Femur (tissue), 1 donor: ENCODE measurements at regions not wholly inside any gene's neighbourhood (a gene's known extent, or its start where the extent isn't known, plus 50 kb on each side); places are given as distances from the start of the nearest gene placed in this dataset.
A peak's percentile ranks its signal among the peaks of the same experiment; 100 is the strongest.
"Not testable (repeated sequence)": the region's sequence is repeated elsewhere in the genome, so short reads cannot be mapped to it uniquely, and the experiment has no call there.

Experiments
- DNase-seq: peaks from one replicate; pipeline ENCODE4 v3.0.0-alpha.2; 2017

DNA sequence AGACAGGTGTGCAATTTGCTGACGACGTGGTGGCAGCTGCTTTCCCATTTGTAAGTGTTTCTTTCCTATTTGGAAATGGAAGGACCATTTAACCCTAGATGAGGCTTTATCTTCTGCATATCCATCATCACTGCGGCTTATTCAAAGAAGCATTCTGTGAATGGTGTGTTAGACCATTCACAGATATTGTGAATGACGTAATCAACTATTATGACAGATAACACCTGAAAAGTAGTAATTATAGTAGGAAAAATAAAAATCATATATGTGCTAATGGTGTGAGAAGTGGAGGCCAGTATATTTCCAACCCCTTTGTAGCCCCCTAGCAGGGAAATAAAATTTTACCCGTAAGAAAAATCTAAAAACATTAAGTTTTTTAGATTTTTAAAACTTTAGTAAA, 424.5 kb upstream of the CRIM1 start:
- no peak for DNase-seq

DNA sequence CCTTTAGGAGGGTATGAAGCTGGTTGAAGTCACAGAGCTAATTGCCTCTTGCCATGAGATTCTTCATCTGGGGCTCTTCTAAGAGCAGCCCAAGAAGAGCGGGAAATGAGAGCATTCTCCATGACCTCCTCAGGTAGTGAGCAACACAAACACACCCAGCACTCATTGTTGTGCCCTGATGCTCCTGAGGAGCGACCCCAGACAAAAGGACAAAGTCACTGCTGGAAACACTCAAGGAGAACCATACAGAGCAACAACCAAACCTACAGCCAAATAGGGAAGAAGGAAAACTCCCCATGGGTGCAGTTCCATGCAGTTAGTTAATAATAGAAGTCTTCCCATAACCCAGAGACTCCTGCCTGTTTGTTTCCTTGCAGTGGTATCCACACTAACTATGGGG, 426.0 kb upstream of the CRIM1 start:
- DNase-seq = no peak

DNA sequence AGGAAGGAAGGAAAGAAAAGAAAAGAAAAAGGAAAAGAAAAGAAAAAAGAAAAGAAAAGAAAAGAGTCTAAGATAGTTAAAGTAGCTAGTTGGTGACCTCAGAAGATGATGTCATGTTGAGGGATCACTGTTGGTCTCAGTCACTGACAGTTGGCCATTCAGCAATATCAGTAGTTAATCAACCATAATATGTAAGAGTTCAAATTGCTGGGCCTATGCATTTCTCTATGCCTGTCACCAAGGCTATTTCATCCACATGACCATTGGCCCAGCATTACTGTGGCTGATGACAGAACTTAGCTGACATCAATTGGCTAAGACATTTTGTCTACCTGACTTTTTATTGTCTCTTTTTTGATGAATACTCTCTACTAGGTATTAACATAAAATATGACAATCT, 435.5 kb upstream of the CRIM1 start:
- no peak for DNase-seq

DNA sequence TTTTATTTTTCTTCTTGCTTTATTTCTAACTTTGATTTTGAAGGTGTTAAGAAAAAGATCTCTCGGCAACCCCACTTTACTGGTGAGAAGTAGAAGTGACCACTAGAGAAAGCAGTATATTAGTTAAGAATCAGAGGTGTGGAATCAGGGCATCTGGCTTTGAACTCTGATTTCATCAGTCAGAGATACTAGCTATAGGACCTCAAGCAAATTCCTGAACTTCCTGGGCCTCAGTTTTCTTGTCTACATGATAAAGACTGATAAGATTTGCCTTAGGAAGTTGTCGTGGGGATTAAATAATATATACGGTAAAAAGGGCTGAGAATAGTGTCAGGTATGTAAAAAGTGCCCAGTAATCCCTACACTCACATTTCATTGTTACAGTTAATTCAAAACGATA, 440.3 kb upstream of the CRIM1 start:
- DNase-seq = no peak

DNA sequence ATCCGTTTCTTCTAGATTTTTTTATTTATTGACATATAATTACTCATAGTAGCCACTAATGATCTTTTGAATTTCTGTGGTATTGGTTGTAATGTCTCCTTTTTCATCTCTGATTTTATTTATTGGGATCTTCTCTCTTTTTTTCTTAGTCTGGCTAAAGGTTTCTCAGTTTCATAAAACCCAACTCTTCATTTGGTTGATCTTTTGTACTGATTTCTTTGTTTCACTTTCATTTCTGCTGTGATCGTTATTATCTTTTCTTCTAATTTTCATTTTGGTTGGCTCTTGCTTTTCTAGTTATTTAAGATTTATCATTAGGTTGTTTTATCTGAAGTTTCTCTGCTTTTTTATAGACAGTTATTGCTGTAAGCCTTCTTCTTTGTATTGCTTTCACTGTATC, 463.6 kb upstream of the CRIM1 start:
- no peak for DNase-seq

DNA sequence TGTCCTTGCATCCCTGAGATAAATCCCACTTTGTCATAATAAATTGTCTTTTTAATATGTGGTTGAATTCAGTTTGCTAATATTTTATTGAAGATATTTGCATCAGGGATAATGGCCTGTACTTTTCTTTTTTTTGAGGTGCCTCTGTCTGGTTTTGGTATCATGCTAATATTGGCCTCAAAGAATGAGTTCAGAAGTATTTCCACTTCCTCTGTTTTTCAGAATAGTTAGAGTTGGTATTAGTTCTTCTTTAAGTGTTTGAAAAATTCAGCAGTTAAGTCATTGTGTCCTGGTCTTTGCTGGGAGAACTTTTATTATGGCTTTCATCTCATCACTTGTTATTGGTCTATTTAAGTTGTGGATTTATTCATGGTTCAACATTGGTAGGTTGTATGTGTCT, 464.1 kb upstream of the CRIM1 start:
- no peak for DNase-seq

DNA sequence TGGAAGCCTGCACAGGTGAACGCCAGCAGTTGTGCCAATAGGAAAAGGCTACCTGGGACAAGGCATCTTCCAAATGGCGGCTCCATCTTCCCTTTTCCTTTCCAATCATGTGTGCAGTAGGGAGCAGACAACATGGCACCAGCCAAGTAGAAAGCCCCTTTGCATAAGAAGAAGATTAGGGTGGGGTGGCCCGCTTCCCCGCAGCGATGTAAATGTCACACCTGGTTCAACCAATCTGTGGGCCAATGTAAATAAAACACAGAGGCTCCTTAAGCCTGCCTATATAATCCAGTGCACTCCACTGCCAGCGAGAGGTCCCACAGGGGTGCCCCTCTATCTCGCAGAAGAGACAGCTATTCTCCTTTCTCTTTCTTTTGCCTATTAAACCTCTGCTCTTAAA, 468.4 kb upstream of the CRIM1 start:
- DNase-seq = no peak

DNA sequence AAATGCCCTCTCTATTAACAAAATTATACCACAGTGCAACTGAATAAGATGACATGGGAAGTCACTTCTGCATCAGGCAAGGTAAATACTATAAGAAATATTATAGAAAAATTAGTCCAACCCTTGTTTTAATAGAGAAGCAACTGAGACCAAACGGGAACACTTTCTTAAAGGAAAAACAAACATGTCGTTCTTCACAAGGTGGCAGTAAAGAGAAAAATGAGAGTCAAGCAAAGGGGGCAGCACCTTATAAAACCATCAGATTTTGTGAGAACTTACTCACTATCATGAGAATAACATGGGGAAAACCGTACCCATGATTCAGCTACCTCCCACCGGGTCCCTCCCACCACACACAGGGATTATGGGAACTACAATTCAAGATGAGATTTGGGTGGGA, 481.7 kb upstream of the CRIM1 start:
- DNase-seq = no peak

DNA sequence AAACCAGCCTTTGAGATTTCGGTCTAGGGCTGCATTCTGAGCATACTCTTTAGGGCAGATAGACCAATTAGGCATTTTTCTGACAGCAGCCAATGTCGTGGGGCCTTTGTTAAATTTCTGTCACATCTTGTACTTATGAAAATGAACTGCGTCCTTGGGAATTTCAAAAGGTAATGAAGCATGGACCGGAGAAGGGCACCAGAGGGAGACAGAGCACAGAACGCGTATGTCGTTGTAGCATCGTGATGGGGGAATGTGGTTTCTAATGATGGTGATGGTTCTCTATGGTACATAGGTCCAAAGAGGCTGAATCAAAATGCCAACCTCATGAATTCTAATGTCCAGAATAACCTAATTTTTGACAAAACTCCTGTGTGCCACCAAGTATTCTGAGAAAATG, 483.9 kb upstream of the CRIM1 start:
- DNase-seq = no peak

DNA sequence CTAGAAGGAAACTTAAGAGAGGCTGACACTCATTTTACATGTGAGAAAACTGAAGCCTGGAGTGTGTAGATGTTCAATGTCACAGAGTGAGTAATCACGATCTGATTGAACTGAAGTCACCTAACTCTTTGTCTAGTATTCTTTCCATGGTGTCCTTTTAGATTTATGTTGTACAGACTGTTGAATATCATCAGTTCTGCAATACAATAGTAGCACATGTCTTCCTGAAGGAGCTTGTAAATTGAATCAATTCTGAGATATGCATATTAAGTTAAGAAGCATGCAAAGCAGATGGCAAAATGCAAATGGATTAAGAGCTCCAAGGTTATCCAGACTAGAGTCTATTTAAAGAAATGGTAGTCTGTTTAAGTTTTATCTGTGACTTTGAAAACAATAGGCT, 484.9 kb upstream of the CRIM1 start:
- no peak for DNase-seq

DNA sequence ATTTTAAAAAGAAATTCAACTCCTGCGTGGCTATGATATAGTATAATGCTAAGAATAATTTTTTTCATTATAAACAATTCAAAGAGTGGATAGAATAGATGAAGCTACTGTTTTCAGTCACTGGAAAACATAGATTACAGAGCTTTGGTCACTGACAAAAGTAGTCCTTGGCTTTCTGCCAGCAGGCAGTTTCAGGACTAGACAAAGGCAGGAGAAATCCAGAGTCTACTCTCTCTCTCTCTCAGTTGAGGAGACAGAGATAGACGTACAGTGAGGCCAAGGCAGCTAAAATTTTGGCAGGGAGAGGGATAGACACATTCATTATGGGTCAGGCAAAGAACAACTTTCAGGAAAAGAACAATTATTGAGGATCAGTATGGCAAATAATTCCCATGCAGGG, 491.4 kb upstream of the CRIM1 start:
- DNase-seq = peak; percentile 21

DNA sequence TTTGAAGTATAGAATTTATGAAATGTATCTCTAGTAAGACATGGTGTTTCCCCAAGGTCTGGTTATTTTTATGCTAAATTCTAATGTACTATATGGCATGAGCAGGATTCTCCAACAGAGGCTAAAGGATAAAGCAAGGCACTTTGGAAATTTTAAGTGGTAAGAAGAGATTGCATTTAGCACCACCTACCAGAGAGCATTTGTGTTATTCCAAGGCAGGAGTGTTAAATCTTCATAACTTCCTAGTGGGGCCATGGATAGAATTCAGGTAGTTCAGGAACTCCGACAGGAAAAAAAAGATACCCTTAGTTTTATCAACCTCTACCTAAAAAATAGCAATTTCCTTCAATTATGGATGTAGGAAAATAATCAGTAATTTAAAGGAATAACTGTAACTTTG, 497.4 kb upstream of the CRIM1 start:
- no peak for DNase-seq

DNA sequence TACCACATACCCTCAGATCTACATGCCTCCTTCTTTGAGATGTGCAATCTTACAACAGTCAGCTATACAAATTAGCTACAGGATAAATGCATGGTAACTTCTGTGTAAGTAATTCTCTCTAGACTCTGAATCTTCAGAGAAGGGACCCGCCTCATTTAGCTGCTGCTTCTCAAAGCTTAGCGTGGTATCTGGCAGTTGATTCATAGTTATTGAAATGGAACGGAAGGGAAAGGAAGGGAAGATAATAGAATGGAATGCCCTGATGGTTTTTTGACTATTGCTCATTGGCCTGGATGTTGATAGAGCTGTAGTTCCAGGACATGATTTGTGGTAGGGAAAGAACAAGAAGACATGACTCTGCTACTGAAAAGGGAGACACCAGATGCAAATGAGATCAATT, 498.1 kb upstream of the CRIM1 start:
- DNase-seq = no peak

DNA sequence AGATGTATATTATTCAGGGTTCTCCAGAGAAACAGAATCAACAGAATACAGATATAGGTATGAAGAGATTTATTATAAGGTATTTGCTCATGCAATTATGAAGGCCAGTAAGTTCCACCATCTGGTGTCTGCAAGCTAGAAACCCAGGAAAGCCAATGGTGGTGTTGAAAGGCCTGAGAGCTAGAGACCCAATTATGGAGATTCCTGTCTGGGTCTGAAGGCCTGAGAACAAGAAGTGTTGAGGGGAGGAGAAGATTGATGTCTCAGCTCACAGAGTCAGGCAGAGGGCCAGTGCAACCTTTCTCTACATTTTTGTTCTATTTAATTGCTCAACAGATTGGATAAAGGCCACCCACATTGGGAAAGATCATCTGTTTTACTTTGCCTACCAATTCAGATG, 524.2 kb upstream of the CRIM1 start:
- no peak for DNase-seq

DNA sequence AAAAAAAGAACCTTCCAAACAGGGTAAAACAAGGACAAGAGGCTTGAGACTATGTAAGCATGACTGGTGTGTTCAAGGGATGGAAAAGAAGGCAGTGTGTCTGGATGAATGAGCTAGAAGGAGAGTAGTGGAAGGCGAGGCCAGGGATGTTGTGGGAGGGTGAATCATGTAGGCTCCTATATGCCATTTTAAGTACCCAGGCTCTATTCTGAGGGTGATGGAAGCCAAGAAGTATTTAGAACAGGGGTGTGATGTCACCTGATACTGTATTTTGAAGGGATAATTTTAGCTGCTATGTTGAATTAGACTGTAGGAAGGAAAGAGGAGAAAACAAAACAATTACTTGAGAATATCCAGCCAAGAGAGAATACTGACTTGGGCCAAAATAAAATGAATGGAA, 524.7 kb upstream of the CRIM1 start:
- no peak for DNase-seq

DNA sequence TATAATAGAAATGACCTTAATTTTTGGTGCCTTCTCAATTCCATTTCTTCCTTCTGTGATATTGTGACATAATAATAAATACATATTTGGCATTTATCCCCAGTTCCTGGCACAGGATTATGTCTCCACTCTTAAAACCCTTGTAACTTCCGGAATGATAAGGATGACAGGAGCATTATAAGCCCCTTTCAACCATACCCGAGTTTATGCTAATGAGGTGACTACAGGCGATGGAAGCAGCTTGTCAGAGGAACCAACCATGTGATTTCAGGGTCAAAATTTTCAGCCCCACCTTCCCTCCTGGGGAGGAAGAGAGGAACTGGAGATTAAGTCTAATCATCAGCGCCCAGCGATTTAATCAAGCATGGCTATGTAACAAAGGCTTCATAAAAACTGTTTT, 528.5 kb upstream of the CRIM1 start:
- no peak for DNase-seq

DNA sequence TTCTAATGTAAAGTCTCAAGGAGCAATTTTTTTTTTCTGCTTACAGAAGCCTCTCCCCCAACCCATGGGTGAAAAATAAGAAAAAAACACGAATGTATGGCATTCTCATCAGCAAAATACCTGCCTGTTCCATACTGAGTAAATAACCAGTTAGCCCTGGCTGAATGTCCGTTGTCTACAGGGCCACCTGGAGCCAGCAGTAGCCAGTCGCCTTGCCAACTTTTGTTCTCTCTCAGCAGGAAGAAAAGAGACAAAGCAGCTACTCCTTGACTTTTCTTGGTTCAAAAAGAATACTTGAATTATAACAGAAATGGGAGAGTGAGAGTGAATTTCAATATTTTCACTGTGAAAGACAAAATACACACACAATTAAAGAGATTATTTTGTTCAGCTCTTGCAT, 532.9 kb upstream of the CRIM1 start:
- DNase-seq = no peak

DNA sequence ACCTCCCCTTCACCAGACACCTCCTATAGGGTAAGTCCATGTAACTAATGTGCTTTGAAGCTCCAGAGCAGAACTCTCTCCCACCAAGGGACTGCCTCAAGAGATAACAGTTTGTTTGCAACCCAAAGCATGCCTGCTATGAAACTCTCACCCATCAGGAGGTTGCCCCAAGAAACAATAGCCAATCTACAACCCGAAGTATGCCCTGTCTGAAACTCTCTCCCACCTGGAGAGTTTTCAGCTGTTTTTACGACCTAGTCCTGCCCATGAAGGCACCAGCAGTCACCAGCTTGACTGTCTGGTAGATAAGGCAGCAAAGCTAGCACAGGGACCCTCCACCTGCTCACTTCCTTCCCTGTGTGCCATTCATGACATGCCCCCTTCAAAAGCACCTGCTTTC, 533.9 kb upstream of the CRIM1 start:
- DNase-seq = no peak

DNA sequence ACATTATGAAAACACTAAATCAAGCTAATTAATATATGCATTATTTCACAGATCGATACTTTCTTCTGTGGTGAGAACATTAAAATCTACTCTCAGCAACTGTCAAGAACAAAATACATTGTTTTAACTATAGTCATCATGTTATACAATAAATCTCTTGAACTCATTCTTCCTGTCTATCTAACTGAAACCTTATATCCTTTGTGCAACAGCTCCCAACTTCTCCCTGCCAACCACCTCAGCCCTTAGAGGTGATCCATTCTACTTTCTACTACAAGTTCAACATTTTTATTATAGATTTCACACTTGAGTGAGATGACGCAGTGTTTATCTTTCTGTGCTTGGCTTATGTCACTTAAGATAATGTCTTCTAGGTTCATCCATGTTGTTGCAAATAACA, 535.2 kb upstream of the CRIM1 start:
- no peak for DNase-seq

DNA sequence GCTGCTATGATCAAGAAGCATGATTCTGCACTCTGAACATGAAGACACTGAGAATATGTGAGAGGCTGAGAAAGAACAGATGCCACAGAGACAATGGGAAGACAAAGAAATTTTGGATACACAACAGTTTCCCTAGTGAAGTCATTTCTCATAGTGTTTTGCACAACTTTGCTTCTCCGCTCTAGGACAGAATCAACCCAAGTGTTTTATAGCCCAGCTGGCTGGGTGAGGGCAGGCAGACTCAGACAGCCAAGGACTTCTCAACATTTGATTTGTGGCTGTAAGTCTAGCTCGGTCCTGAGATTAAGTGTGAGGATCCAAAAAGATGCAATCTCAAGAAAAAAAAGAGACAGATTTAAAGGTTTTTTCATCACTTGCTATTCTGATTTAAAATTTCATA, 536.5 kb upstream of the CRIM1 start:
- no peak for DNase-seq

DNA sequence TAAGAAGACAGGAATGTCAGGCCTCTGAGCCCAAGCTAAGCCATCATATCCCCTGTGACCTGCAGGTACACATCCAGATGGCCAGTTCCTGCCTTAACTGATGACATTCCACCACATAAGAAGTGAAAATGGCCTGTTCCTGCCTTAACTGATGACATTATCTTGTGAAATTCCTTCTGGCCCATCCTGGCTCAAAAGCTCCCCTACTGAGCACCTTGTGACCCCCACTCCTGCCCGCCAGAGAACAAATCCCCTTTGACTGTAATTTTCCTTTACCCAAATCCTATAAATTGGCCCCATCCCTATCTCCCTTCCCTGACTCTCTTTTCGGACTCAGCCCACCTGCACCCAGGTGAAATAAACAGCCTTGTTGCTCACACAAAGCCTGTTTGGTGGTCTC, 537.2 kb upstream of the CRIM1 start:
- not testable (repeated sequence) for DNase-seq

DNA sequence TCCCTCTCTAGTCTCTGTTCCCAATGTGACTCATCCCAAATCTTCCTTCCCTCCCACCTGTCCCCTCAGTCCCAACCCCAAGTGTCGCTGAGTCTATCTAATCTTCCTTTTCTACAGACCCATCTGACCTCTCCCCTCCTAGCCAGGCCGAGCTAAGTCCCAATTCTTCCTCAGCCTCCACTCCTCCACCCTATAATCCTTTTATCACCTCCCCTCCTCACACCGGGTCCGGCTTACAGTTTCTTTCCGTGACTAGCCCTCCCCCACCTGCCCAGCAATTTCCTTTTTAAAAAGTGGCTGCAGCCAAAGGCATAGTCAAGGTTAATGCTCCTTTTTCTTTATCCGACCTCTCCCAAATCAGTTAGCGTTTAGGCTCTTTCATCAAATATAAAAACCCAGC, 541.0 kb upstream of the CRIM1 start:
- not testable (repeated sequence) for DNase-seq

DNA sequence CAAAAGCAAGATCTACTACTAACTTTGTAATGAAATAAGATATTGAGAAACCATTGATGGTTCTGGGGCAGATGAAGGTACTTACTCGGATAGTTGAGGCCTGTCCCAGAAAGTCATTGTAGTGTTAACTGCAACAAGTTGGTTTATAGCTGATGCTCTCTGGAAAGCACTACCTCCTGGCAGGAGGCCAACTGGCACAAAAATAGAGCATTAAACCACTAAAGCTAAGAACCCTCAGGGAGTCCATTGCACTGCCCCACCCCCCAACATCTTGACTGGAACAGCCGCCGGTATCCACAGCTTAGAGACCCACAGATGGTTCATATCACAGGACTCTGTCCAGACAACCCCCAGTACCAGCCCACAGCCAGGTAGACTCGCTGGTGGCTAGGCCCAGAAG, 552.5 kb upstream of the CRIM1 start:
- DNase-seq = no peak

DNA sequence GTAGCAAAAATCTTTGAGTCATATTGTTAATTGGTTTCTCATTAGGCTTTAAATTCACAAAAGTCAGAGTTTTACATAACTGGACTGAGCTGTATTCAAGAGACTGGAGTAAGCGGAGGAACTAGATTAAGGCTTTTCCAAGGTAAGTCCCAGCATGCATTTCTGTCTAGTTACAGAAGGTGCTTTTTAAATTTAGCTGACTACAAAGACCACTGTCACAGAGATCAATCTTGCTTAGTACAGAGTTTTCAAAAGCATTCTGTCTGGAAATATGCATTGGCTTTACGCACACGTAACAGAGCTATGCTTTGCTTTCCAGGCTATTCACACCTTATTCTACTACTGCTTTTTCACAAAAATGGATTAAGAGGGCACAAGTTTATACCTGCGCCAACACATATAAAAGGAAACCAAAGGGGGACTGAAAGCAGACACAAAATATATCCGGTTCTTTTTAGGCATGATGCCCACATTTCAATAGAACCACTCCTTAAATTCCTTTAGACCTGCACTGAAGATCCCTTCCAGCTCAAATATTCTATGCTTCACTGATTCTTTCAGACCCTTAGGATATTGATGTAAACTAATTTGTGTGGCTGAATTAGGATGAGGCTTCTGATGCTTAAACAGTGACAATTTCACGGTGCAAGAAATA, 560.7 kb upstream of the CRIM1 start:
- no peak for DNase-seq

DNA sequence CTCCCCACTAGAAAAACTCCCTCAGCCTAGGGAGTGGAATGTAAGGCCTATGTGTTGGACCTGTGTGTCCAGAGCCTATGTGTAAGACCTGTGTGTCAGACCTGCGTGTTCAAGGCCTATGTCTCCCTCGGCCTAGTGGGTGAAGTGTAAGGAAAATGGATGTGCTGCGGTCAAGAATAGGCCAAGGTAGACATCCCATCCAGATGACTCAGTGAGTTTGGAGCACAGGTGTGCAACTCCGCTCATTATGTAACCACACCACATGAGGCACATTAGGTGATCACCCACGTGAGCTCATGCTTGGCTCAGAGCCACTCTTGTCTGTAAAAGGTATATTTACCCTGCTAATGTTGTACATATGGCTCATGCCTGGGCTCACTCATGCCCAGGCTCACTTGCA, 565.3 kb upstream of the CRIM1 start:
- no peak for DNase-seq

DNA sequence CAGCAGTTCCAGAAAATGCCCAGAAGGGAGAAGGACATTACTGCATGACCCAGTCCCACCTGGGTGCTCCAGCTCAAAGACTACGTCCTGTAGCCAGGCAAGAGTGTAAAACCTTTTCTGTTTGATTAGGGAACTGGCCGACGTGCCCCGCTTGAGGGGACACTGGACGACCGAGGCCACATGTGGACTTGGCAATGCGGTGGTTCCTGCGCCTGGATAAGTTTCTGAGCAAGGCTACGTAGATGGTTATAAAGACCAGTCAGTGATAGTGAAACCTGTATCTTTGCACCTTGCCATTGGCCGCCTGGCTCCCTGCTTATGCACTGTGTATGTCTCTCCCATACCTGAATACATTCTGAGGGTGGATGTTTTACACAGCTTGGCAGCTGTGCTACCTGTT, 567.0 kb upstream of the CRIM1 start:
- DNase-seq = no peak
